Stimulated activated CD4-positive, alpha-beta T cell treated with anti-CD3 and anti-CD28 coated beads, Interleukin-4, amount 100 ng/mL, for 48 hours (primary cell): ENCODE measurements at regions not wholly inside any gene's neighbourhood (a gene's known extent, or its start where the extent isn't known, plus 50 kb on each side); places are given as distances from the start of the nearest gene placed in this dataset.

ENCODE experiments used
- DNase-seq, 2 donors: peaks; one replicate each; pipeline ENCODE4 v3.0.0-alpha.2; 2020; ENCODE audit warnings: low read depth in 2 of 2

DNA sequence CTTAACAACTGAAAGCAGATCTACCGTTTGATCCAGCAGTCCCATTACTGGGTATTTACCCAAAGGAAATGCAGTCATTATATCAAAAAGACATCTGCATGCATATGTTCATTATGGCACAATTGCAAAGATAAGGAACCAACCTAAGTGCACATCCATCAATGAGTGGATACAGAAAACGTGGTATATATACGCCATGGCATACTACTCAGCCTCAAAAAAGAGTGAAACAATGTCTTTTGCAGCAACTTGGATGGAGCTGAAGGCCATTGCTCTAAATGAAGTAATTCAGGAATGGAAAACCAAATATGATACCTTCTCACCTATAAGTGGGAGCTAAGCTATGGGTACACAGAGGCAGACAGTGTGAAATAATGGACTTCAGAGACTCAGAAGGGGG, 169.3 kb downstream of the ZBTB18 start:
- no peak for DNase-seq

DNA sequence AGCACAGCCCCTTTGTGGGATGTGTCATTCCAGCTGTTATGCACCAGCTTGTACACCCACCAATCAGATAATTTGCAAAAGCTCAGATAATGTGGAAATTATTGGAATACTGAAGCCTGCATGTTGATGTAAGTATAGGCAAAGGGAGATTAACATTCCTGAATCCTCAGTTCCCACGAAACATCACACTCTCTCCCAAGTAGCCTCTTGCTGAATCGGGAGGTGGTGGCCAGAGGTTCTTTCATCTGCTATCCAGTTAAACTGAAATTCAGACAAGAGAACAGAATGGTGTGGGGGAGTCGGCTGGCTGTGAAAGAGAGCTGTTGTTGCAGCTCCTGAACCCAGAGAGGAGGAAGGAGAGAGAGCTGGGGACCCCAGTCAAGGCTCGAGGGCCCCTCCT, 170.9 kb downstream of the ZBTB18 start:
- no peak for DNase-seq

DNA sequence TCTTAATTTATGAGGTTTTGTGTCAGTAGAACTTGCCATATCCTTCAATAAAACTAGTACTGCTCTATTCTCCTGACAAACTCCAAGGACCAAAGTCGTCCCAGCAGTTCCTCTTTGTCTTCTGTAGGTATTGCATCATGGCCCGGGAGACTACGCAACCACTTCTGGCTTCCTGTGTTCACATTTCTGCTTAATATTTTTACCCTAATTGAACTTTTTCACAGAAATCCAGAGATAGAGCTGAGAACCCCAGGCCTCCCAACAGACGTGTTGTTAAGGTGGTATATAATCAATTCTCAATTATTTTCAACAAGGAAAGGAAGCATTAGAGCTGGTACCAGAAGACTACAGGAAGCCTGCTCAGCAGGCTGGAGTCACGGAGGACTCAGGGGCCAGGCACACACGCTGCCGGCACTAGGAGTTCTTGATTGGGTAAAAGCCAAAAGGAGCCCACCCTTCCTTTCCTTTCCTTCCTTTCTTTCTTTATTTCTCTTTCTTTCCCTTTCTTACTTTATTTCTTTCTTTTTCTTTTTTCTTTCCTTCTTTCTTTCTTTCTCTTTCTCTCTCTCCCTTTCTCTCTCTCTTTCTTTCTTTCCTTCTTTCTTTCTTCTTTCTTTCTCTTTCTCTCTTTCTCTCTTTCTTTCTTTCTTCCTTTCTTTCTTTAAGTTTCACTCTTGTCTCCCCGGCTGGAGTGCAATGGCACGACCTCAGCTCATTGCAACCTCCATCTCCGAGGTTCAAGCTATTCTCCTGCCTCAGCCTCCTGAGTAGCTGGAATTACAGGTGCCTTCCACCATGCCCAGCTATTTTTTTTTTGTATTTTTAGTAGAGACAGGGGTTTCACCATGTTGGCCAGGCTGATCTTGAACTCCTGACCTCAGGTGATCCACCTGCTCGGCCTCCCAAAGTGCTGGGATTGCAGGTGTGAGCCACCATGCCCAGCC, 173.7 kb downstream of the ZBTB18 start:
- DNase-seq = no peak

DNA sequence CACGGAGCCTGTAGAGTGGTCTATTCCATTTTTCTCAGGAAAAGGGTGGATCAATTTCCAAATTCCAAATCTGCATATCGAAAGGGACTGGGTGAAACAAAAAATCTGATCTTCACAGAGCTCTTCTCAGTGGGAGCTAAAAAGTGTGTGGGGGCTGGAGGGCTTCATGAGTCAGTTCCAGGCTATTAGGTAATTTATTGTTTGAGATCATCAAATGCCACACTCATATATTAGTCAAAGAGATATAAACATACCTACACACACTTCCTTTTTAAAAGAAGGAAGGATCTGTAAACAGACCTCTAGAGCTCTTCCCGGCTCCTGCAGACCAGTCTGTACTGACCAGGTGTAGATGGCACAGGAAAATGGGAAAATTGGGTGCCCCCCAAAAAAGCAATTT, 175.4 kb downstream of the ZBTB18 start:
- DNase-seq = no peak

DNA sequence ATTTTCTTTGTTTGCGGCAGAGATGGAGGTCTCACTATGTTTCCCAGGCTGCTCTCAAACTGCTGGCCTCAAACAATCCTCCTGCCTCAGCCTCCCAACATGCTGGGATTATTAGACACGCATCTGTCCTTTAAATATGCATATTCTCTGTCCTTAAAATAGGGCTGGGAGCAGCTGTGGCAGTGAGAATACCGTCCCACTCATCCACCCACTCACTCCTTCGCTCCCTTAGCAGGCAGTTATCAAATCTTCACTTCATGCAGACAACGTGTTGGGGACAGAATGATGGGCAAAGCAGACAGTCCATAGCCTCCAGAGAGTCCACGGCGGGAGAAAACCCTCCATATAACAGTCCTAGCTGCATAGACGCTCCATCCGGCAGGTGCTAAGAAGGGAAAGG, 179.4 kb downstream of the ZBTB18 start:
- DNase-seq = no peak

DNA sequence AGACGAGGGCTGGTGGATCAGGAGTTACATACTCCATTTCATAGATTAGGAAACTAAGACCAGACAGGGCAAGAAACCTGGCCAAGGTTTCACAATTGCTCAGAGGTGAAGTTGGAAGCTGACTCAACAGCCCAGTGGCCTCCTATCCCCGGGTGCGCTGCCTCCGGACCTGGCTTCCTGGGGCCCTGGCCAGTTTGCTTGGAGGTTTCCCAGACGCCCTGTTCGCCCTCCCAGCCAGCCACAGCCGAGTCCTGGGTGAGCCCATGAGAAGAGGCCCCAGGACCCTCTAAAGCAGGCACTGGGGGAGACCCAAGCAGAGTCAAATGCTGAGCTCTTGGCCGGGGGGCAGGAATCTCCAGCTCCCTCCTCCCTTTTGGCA, 180.1 kb downstream of the ZBTB18 start:
- no peak for DNase-seq

DNA sequence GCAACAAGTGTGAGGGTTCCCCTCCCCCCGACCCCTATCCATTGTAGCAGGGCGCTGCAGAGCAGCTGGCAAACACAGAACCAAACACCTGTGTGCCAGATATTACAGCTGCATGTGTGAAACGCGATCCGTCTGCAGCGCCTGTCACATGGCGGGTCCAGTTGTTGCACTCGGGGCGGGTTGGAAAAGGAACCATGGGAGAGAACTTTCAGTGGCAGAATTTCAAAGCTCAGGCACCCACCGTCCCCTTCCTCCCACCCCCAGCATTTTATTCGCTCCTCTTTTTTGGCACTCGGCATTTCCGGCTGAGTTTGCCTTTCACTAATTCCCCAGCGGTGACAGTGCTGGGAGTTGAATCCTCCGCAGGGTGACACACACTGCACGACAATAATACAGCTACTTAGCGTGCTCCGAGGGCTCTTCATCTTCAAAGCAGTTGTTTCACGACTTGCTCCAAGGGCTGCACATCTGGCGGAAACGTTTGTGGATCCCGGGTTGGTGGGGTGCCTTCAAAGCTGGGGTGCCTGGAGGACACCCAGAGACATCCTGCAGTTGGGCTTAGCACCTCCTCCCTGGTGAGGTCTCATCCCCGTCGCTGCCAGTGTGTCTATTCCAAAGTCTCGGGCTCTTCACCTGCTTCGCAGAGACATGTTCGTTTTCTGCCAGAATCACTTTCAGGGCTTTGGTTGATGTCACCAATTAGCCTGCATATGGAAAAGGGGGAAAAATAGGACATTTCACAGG, 180.7 kb downstream of the ZBTB18 start:
- DNase-seq = no peak

DNA sequence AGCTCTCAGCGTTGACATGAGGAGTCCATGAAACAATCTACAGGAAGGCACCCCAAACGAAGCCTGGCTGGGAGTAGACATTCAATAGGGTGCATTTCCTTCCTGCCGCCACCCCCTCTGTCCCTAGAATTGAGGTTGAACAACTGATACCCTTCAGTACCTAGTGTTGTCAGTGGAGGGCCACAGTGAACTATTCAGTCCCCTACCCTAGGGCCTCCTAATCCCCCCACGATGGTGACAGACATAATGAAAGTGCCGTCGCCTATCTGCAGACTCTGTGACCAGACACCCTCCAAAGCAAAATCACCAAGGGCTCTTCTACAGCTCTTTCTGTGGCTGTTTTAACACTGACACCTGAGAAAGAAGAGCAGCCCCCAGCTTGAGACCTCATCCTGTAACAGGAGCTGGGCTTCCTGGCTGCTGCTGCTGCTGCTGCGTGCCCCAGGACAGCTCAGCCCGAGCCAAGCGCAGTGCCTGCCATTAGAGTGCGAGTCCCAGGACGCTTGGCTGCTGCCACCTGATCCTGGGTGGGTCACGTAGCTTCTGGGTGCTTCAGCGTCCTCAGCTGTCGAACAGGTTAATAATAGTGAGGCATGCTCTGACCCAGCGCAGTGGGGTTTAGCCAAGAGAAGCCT, 183.0 kb downstream of the ZBTB18 start:
- no peak for DNase-seq

DNA sequence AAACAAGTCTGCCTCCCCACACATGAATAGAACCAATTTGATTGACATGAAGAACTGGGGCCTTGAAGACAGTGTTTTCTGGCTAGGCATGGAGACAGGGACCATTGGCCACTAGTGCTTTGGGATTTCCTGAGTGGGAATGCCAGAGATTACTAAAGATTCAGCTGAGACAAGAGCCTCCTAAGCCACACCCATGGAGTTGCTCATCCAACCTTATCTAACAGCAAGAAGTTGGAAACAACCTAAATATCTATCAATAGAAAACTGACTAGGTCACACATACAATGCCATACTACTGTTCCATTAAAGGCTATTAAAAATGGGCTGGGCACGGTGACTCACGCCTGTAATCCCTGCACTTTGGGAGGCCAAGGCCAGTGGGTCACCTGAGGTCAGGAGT, 184.1 kb downstream of the ZBTB18 start:
- DNase-seq = no peak

DNA sequence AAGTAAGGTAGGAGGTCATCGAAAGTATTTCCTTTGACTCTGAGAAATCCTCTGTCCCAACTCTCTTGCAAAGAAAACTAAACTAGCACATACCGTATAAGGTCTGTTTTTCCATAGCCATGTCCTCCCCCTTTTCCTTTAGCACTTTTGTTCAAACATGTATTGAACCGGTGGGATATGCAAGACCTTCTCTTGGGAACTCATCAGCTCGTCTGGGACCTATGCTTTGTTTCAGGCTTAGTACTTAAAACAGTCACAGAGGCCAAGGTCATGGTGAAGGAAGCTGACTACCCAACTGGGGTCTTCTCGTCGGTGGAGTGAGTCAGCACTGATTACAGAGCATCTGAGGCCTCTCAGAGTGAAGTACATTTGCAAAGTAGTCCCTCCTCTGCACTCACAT, 185.0 kb downstream of the ZBTB18 start:
- DNase-seq = no peak

DNA sequence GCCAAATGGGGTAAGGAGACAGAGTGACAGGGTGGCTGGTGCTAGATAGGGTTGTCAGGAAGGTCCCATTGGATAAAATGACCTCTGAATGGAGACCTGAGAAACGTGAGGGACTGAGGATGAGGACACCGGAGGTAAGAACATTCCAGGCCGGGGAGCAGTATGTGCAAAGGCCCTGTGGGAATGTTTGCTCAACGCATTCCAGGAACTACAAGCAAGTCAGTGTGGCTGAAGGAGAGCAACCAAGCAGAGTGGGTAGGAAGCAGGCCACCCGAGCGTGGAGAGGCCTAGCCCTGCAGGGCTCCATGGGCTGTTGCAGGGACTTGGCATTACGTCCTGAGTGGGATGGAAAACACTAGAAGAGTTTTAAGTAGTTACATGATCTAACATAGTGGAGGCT, 185.6 kb downstream of the ZBTB18 start:
- no peak for DNase-seq

DNA sequence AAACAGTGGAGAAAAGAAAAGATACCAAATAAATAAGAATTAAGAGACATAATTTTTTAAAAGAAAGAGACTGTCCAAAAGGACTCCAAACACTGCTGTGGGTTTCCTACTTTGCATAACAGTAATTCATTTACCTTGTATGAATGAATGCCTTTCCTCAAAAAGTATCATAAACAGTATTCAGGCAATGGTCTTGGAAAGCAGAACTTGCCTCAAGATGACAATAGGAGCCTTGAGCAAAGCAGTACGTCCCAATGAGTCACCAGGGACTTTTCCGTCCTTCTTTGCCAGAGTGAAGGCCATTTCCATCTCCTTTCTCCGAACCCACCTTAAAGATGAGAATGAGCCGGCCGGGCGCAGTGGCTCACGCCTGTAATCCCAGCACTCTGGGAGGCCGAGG, 186.4 kb downstream of the ZBTB18 start:
- DNase-seq = no peak

DNA sequence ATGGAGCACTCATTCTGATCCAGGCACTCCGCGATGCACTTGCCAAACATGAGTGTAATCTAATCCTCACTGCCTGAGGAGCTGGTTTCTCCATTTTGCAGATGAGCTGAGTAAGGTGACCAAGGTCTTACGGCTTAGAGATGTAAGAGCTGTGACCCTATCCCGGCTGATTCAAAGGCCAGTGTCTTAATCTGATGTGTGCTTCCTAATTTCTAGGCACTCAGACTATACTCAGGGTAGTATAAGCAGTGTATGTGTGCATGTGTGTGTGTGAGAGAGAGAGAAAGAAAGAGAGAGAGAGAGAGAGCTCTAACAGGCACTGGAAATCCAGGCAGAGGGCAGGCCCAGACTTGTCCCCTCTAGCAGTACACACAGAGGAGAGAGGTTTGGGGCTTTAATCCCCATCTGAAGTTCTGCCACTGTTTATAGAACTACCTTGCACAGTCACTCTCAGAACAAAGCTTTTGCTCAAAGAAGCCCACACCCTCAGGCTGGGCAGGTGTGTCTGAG, 188.2 kb downstream of the ZBTB18 start:
- DNase-seq = no peak

DNA sequence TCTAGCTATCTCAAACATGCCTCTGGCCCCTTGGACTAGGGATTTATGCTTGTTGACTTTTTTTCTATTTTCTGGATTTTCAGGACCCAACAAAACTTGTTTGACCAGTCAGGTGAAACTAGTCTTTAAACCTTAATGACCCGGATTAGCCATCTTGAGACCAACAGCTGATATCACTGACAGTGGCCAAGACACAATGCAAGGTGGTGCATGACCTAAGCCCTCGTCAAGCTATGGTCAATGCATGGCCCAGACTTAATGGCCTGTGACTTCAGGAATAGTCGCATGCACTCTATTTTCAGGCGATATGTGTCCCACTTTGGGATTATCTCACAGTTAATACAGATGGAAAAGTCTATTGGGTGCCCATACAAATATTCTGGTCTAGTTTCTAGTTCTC, 190.4 kb downstream of the ZBTB18 start:
- no peak for DNase-seq

DNA sequence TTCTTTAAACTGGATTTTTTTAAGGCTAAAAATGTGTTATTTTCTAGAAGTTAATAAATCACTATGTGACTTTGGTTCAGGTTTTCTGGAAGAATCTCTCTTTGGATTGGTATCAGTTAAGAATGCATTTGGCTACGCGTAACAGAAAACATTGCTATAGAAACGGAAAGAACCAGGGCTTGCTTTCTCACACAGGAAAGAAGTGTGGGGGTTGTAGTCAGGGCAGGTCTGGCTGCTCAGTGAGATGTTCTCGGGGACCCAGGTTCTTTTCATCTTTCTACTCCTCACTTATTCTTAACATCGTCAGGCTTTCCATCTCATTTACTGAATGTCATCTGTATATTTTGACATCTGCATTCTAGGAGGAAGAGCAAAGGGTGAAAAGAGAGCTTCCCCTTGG, 191.4 kb downstream of the ZBTB18 start:
- DNase-seq = no peak

DNA sequence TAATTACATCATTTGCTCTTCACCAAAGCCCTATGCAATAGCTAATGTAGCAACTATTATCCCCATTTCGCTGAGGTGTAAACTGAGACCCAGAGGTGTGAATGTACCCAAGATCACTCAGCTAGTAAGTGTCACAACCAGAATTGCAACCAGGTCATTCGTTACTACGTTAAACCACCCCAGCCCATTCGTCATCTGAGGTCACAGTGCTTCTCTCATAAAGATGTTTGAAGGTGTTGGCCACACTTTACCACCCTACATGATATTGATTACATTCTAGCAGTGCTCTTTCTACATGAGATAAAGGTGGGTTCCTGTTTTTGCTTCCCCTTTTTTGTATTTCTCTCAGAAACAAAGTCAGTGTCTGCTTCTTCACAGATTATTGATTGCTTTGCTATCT, 195.3 kb downstream of the ZBTB18 start:
- DNase-seq = no peak

DNA sequence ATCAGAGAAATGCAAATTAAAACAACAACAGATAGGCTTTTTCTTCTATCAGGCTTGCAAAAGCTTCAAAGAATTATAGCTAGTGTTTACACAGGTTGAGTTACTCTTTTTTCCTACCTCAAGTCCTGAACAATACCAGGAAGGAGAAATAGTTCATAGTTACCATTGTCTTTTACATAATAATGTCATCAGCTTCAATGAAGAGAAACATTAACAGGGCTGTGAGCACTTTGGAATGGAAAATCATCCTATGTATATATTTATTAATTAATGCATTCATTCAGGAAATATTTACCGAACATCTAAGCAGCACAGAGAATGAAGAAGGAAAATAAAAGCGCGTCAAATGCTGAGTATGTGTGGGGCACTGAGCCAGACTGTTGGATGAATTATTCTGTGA, 197.3 kb downstream of the ZBTB18 start:
- DNase-seq = no peak

DNA sequence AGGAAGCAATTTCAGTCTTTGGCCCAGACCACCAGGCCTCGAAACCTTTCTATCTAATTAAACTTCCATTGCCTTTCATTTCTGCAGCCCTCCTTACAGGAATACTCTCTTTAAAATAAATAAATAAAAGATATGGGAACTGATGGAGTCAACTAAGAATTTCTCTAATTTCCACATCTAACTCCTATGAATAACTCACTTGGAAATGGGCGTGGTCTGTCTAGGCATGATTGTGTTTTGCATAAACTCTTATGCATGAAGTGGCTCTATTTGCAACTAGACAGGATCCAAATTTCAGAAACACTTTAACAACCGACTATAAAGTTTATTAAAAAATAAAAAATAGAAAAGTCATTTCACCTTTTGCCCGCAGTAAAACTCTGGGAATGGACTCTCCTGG, 199.5 kb downstream of the ADSS2 start:
- DNase-seq = no peak

DNA sequence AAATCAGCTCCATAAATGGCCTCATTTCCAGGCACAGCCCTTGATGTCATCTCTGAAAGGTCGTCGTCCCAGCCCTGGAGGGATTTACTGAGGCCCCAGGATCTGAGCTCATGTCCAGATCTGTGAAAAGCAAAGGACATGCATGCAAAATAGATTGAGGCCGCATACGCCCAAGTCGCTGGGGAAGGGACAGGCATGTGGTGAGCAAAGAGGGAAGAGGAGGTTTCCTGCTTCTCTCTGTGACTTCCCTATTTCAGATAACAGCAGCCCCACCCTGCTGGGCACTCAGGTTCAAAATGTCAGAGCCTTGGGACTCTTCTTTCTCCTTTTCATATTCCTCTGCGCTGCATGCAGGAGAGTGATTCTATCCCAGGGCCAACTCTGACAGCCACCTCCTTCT, 197.2 kb downstream of the ADSS2 start:
- DNase-seq = no peak

DNA sequence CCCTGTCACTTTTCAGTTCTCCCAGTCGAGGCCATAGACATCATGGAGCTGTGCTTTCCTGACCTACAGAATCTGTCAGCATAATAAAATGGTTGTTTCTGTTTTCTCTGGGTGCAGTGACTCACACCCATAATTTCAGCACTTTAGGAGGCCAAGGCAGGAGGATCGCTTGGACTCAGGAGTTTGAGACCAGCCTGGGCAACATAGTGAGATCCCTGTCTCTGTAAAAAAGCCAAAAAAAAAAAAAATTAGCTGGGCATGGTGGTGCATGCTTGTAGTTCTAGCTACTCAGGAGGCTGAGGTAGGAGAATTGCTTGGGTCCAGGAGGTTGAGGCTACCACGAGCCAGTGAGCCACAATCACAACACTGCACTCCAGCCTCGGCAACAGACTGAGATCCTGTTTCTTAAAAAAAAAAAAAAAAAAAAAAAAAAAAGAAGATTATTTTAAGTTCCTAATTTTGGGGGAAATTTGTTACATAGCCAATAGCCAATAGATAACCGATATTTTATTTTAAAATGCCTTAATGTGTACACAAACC, 196.2 kb downstream of the ADSS2 start:
- DNase-seq = no peak

DNA sequence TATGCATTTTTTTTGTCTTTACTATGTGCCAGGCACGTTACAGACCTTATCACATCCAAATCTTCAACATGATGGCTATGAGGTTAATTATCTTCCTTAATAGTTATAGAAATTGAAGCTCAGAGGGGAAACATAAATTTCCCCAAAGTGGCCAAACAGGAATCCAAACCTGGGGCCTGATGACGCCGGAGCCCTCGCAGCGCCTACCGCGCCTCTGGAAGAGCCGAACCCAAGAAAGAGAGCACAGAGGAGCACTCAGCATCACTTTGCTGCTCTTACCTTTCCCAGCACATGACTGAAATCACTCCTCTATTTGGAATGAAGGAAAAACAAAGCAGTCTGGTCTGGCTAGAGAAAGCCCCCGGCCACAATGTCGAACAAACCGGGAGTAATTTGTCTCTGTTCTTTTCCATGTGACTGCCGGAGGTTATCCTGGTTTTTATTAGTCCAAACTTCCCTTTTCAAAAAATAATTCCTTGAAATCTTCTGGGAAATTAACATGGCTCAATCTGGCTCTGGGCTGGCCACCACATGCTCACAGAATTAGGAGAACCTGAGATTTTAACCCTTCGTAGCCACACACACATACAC, 195.5 kb downstream of the ADSS2 start:
- DNase-seq = no peak

DNA sequence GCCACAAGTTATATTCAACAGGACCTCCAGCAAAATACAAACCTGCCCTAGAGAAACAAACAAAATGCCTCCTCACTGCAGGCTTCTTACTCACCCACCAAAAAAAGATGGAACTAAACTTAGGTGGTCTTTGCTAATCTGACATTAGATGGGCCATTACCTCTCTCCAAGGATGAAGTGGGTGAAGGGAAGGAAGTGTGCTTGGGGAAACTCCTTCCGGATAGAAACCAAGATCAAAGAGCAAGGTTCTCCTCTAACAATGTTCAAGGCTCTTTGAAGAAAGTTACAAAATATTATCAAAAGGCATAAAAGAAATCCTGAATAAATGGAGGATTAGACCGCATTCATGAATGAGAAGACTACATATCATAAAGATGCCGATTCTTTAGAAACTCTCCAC, 187.5 kb downstream of the ADSS2 start:
- no peak for DNase-seq
